SK-N-SH treated with all-trans-retinoic acid at 6 μM for 48 hours (cell line): ENCODE measurements at regions not wholly inside any gene's neighbourhood (a gene's known extent, or its start where the extent isn't known, plus 50 kb on each side); places are given as distances from the start of the nearest gene placed in this dataset.

Experiments used
- ARNTL ChIP-seq: fragments of 450-650 bp; formaldehyde crosslinking; IDR thresholded peaks from 2 replicates; pipeline ENCODE4 v1.5.0; 2020; ENCODE audit warnings: low read depth, mild to moderate bottlenecking, moderate library complexity, borderline replicate concordance
- CSDC2 ChIP-seq: fragments of 250-450 bp; sonication (Bioruptor Pico); IDR thresholded peaks from 2 replicates; pipeline ENCODE4 v1.5.0; 2020; ENCODE audit warnings: mild to moderate bottlenecking, moderate library complexity
- GLIS3 ChIP-seq: fragments of 250-450 bp; sonication (Bioruptor Pico); IDR thresholded peaks from 2 replicates; pipeline ENCODE4 v1.5.0; 2020; ENCODE audit warnings: mild to moderate bottlenecking, moderate library complexity
- OSR1 ChIP-seq: fragments of 250-450 bp; sonication (Bioruptor Pico); IDR thresholded peaks from 2 replicates; pipeline ENCODE4 v1.8.0; 2022; ENCODE audit warnings: moderate library complexity, mild to moderate bottlenecking, inconsistent platforms
- PPARA ChIP-seq: fragments of 250-450 bp; sonication (Bioruptor Pico); IDR thresholded peaks from 2 replicates; pipeline ENCODE4 v1.5.0; 2020; ENCODE audit warnings: mild to moderate bottlenecking, borderline replicate concordance
- TOX ChIP-seq: fragments of 250-450 bp; sonication (Bioruptor Pico); IDR thresholded peaks from 2 replicates; pipeline ENCODE4 v1.8.0; 2021; ENCODE audit warnings: mild to moderate bottlenecking, moderate library complexity, borderline replicate concordance
- ZC3H10 ChIP-seq: fragments of 250-450 bp; sonication (Bioruptor Pico); IDR thresholded peaks from 2 replicates; pipeline ENCODE4 v1.5.1; 2021; ENCODE audit warnings: mild to moderate bottlenecking, moderate library complexity
- ZNF70 ChIP-seq: fragments of 450-650 bp; formaldehyde crosslinking; IDR thresholded peaks from 2 replicates; pipeline ENCODE4 v1.5.0; 2020; ENCODE audit warnings: mild to moderate bottlenecking, moderate library complexity
- ZNF8 ChIP-seq: fragments of 450-650 bp; formaldehyde crosslinking; IDR thresholded peaks from 2 replicates; pipeline ENCODE4 v1.5.0; 2020; ENCODE audit warnings: mild to moderate bottlenecking, moderate library complexity

DNA sequence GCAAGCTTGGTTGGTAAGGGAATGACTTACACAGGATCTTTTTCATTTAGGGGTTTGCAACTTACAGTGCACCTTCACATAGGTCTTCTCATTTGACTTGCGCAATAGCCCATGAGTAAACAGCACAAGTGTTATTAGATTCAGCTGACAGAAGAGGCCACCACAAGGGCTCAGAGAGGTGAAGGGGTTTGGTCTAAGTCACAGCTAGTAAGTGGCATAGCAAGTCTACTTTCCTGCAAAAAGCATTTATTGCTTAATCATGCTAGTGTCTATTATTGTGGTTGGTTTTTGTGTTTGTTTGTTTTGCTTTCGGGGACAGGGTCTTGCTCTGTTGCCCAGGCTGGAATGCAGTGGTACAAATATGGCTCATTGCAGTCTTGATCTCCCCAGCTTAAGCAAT, 83.3 kb downstream of the SPRY1 start:
- TF ChIP-seq GLIS3 (CRISPR knock-in tag) (no peak), TOX (CRISPR knock-in tag) (no peak), CSDC2 (no peak), ZC3H10 (no peak), OSR1 (CRISPR knock-in tag) (no peak), ARNTL (no peak), ZNF70 (CRISPR knock-in tag) (no peak), PPARA (CRISPR knock-in tag) (no peak), ZNF8 (CRISPR knock-in tag) (no peak)
